ENCODE measurements at regions not wholly inside any gene's neighbourhood (a gene's known extent, or its start where the extent isn't known, plus 50 kb on each side); places are given as distances from the start of the nearest gene placed in this dataset.
"Not testable (repeated sequence)": the region's sequence is repeated elsewhere in the genome, so short reads cannot be mapped to it uniquely, and the experiment has no call there.

DNA sequence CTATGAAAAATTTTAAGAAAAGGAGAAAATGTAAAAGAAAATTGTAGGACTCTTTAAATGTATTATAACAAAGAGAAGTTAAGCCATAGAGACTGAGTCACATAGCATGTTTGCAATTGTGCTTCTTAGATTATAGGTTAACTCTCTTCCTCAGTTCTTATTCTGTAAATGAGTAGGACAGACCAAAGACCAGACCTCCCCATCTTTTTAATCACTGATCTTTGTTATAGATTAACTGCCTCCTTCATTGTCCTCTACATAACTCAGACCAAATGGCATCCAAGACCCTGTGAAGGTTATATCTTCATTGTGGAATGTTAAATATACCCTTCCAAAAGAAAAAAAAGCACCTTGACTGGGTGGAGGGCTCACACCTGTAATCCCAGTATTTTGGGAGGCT lies 316.9 kb upstream of the LRRTM4 start:
- no peak for DNase-seq

DNA sequence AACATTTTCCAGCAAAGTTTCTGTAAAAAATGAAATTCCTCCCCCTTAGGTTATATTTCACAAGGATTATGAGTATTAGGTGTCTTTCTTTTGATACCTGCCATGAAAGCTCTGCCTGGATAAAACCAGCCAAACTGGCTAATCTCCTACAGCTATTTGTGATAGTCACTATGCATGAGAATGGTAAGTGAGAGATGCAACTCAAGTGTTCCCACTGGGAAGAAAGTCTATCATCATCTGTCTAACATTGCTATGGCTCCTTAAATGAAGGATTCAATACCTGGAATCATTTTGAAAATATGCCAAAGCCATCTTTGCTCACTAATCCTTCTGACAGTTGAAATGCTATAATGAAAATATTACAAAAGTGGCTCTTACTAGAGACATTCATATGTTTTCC lies 339.9 kb upstream of the LRRTM4 start:
- no peak for DNase-seq

GRCh38 chr2:77864426-77864825 lies 342.2 kb upstream of the LRRTM4 start:
- DNase-seq = no peak

DNA sequence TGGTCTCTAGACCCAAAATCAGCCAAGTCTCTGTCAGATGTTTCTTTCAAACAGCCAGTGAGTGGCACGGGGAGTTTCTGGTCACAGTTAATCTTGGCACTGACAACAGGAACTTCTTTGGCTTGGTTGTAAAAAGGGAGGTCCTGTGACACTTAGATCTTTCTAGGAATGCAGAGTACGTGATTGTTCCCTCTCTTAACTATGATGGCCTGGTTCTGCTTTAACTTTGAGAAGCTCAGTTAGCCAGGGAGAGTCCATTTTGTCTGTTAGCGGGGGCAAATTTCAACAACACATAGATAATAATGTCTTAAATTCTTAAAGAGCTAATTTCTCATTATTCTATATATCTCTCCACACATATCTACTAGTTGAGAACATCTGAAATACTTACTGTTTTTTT lies 344.5 kb upstream of the LRRTM4 start:
- no peak for DNase-seq

- no peak for DNase-seq
Observed at GRCh38 chr2:77867146-77867545, 345.0 kb upstream of the LRRTM4 start.

DNA sequence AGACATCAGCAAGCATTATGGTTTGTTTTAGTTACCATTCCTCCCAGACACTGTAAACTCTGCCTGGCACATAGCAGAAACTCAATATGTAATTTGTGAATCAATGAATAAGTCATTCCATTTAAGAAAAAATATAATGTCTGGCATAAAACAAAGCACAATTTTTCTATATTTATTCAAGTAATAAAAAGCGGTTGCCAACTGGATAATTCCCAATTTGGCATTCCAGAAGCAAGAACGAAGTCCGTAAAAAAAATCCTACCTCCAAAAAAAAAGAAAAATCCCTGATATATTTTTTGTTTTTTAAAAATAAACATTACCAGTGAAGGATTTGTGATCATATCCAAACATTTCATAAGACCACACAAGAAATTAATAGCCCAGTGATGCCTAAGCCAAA lies 351.3 kb upstream of the LRRTM4 start:
- DNase-seq = no peak

- DNase-seq = not testable (repeated sequence)
Observed at GRCh38 chr2:77900211-77900610, 378.0 kb upstream of the LRRTM4 start.

DNA sequence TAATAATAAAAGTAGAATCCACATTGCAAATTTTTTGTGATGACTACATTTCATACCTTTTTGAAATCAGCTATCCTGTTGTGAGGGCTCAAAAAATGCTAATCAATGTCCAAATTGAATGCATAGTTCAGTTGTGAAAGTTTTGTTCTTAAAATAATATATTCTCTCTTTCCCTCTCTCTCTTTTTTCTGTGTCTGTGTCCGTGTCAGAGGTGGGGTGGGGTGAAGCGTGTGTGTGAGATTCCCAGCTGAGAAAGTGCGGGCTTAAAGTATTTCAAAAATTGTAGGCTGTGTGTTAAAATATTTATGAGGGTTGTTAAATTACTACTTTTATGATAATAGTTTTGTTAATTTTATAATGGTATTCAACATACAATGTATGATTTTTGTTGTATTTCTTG lies 388.0 kb upstream of the LRRTM4 start:
- DNase-seq = no peak

DNA sequence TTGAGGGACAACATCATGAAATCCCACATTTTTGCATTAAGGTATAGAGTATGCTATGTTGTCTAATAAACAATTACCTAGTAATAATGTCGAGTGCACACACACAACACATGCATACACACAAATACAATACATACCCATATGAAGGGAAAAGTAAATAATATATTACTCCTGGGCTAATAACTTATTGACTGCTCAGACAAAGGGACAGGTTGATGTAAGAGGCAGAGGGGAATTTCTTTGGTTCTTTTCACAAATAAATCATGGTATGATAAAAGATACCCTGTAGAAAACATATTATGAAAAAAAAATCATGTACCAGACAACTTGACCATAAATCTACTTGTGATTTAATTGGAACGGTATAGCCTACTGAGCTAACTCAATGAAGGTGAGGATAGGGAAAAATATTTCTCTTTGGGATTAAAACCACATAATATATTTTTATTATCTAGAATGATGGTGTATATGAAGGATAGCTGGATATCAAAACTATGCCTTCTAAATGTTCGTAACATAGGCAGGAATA lies 398.7 kb upstream of the LRRTM4 start:
- DNase-seq = no peak

- DNase-seq = no peak
Observed at GRCh38 chr2:77922567-77922966, 400.4 kb upstream of the LRRTM4 start.

- no peak for DNase-seq
Observed at GRCh38 chr2:77937366-77937765, 415.2 kb upstream of the LRRTM4 start.

GRCh38 chr2:77938462-77938861 lies 416.3 kb upstream of the LRRTM4 start:
- DNase-seq = no peak

DNA sequence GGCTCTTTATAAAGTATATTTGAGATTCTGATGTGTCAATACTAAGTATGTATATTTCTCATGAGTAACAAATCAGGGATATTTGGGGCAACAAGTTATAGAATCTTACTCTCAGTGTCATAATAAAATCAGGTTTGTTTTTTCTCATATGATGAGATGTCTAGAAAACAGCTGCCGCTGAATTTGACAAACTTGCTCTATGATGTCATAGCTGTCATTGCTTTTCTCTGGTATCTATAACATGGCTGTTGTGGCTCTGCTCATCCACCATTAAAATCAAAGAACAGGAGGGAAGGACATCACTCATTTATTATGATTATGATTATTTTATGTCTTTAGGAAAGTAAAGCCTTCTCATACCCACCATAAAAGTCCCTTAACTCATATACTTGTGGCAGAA lies 417.2 kb upstream of the LRRTM4 start:
- DNase-seq = no peak

DNA sequence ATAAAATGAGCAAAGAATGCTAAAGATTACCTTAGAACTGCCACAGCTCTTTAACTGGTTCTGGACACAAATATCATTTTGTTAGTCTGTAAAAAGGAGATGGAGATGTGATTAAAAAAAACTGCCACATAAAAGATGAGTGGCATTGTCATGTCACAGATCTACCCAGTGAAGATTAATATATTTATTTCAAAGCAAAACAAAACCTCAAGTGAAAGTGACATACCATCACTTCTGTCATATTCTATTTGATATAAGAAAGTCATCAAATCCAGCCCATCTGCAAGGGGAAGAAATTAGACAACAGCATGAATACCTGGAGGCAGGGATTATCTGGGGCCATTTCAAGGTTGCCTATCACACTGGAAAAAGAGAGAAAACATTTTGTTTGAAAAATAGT lies 417.6 kb upstream of the LRRTM4 start:
- DNase-seq = no peak

DNA sequence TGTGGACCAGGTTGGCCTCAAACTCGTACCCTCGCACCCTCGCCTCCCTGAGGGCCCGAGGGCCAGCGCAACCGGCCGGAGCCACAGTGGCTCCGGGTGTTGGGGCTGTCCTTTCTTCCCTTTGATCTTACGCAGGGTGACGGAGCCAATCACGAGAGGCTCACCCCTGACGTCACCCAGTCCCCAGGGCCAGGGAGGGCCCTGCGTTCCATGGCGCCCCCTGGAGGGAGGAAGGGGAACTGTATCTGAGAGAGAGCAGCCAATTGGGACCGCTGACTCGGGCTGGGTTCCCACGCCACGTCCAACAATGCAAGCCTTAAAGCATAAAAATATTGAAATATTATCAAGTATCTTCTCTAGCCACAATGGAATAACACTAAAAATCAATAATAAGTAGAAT lies 432.8 kb upstream of the LRRTM4 start:
- DNase-seq = no peak

GRCh38 chr2:77962943-77963342 lies 440.8 kb upstream of the LRRTM4 start:
- DNase-seq = no peak

- DNase-seq = no peak
Observed at GRCh38 chr2:77977471-77978063, 455.4 kb upstream of the LRRTM4 start.

DNA sequence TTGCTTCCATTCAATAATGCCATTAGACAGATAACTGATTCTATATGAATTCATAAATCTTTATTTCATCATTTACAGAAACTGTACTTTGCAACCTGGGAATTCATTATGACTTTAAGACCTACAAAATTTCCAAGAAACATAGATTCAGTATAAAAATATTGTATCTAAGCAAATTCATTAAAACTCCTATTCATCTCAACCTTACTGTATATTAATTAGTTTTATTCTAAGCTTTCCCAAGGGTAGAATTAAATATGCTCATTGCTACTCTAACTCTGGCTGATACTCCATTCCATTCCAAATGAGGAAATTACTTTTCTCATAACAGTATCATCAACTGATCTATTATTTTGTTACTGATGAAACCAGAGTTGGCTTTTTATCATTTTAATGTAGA lies 473.0 kb upstream of the LRRTM4 start:
- DNase-seq = no peak

DNA sequence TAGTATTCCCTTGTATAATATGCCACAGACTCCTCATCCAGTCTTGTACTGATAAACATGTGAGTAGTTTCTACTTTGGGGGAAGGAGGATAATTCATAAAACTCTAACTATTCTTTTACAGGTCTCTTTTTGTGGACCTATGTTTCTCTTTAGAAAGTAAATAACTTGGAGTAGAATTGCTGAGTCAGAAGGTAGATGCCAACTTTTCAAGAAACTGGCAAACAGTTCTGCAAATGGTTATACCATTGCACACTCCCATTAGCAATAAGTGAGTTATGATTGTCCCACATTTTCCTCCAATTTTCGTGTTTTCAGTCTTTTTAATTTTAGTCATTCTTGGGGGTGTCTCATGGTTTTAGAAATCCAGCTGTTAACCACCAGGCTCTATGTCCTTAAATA lies 477.2 kb upstream of the LRRTM4 start:
- DNase-seq = no peak

DNA sequence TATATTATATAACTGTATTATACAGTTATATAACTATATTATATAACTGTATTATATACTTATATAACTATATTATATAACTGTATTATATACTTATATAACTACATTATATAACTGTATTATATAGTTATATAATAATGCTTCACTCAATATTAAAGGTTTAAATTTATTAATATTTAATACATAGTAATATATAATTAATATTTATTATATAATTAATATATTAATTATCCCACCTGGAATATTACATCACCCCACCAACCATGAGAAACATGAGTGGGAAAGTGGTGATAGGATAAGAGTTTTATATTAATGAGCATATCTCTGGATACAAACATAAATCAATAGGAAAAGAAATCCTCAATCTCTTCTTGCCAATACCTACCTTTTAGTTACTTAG lies 487.1 kb upstream of the LRRTM4 start:
- no peak for DNase-seq

DNA sequence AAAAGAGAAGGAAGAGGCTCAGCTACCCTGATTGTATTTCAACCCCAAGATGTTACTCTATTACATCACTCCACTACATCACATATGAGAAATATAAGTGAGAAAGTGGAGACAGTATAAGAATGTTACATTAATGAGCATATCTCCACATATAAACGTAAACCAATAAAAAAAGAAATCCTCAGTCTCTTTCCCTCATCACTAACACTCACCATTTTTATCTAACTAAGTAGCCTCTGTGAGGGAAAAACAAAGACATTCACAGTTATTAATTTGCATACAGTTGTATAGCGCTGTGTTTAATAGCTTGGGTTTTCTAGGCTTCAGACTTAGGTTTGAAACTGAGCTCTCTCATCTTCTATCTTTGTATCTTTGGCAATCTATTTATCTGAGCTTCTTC lies 489.1 kb upstream of the LRRTM4 start:
- no peak for DNase-seq

- peak; percentile 18 to 45 for DNase-seq
Observed at GRCh38 chr2:78020491-78020890, 498.3 kb upstream of the LRRTM4 start.

DNA sequence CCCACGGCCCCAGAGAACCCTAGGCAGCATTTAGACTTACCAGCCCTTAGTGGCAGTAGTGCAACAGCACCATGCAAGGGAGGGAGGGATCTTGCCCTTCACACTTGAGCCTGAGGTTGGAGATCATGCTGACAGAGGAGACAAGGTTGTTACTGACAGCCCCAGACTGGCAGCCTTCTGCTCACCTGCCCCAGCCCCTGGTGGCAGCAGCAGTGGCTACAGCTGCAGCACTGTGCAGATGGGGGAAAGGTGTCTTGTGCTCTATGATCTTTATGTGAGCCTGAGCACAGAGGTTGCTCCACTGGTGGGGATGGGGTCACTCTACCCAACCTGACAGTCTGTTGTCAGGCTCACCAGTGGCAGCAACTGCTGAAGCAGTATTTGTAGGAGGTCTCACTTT lies 501.2 kb upstream of the LRRTM4 start:
- no peak for DNase-seq

DNA sequence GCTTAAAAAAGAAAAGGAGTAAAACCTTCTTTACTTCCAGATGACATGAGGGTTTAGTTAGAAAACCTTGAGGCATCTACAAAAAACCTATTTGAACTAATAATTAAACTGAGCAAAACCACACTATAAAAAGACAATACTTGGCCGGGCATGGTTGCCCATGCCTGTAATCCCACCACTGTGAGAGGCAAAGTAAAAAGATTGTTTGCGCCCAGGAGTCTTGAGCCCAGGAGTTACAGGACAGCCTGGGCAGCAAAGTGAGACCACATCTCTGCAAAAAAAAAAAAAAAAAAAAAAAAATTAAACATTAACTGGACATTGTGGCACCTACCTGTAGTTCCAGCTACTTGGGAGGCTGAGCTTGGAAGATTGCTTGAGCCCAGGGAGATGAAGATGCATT lies 502.8 kb upstream of the LRRTM4 start:
- no peak for DNase-seq

DNA sequence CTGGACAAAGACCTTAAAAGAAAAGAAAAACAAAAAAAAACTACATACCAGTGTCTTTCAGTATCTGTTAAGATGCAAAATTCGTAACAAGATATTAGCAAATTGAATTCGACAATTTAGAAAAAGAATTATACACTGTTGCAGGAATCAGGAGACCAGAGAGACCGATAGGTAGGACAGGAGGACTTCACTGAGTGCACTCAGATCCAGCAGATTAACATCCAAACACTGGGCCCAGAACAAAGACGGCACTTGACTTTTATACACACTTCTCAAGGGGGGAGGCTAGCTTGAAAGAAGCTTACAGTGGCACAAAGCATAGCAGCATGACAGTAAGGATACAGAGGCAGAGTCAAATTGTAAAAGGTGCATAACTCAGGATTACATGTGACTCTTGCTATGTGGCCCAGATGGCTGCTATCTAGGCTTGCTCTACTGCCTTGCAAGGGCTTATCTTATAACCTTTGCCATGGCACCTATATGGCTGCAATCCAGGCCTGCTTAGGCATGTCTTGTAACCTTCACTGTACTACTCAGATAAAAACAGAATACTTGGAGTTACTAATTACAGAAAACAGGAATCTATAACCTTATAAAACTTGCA lies 507.3 kb upstream of the LRRTM4 start:
- DNase-seq = no peak
